HepG2 (cell line): ENCODE measurements at regions not wholly inside any gene's neighbourhood (a gene's known extent, or its start where the extent isn't known, plus 50 kb on each side); places are given as distances from the start of the nearest gene placed in this dataset.
A peak's percentile ranks its signal among the peaks of the same experiment; 100 is the strongest.

Experiments
- CENPX ChIP-seq: sonication (generic); formaldehyde crosslinking; IDR thresholded peaks from 2 replicates; pipeline ENCODE4 v1.9.0; 2021; ENCODE audit warnings: mild to moderate bottlenecking, missing genetic modification reagents, moderate library complexity
- HDAC1 ChIP-seq: sonication (generic); formaldehyde crosslinking; IDR thresholded peaks from 2 replicates; pipeline ENCODE4 v1.5.1; 2020; ENCODE audit warnings: mild to moderate bottlenecking, missing genetic modification reagents
- KDM4B ChIP-seq: sonication (generic); formaldehyde crosslinking; IDR thresholded peaks from 2 replicates; pipeline ENCODE4 v1.4.0; 2020; ENCODE audit warnings: missing genetic modification reagents
- MTA3 ChIP-seq: sonication (generic); formaldehyde crosslinking; IDR thresholded peaks from 2 replicates; pipeline ENCODE4 v1.4.0; 2020; ENCODE audit warnings: missing genetic modification reagents
- REPIN1 ChIP-seq: sonication (generic); formaldehyde crosslinking; IDR thresholded peaks from 2 replicates; pipeline ENCODE4 v1.8.0; 2022; ENCODE audit warnings: missing genetic modification reagents, low read depth, mild to moderate bottlenecking, borderline replicate concordance
- TARDBP ChIP-seq: sonication (generic); formaldehyde crosslinking; IDR thresholded peaks from 2 replicates; pipeline ENCODE4 v1.8.0; 2022; ENCODE audit warnings: mild to moderate bottlenecking, missing genetic modification reagents
- TBL1XR1 ChIP-seq: fragments of 150-350 bp; IDR thresholded peaks from 2 replicates; pipeline ENCODE4 v1.6.1; 2014; ENCODE audit warnings: borderline replicate concordance, low read length; ENCODE audit not compliant: partially characterized antibody
- TEAD3 ChIP-seq: optimal IDR thresholded peaks from 2 replicates; pipeline ENCODE3; 2016; ENCODE audit warnings: borderline replicate concordance
- ZNF224 ChIP-seq: sonication (generic); formaldehyde crosslinking; IDR thresholded peaks from 2 replicates; pipeline ENCODE4 v1.5.0; 2020; ENCODE audit warnings: mild to moderate bottlenecking, missing genetic modification reagents
- ZNF44 ChIP-seq: sonication (generic); formaldehyde crosslinking; IDR thresholded peaks from 2 replicates; pipeline ENCODE4 v1.5.1; 2020; ENCODE audit warnings: mild to moderate bottlenecking, missing genetic modification reagents
- ZNF746 ChIP-seq: sonication (generic); formaldehyde crosslinking; IDR thresholded peaks from 2 replicates; pipeline ENCODE4 v1.8.0; 2022; ENCODE audit warnings: mild to moderate bottlenecking, missing genetic modification reagents
- ZNF761 ChIP-seq: sonication (generic); formaldehyde crosslinking; conservative IDR thresholded peaks from 2 replicates; pipeline ENCODE4 v1.4.0; 2020; ENCODE audit warnings: mild to moderate bottlenecking, missing genetic modification reagents
- TF ChIP-seq, protein P1 (sequence below): sonication (generic); formaldehyde crosslinking; conservative IDR thresholded peaks from 2 replicates; pipeline ENCODE4 v1.4.0; 2020; ENCODE audit warnings: mild to moderate bottlenecking, missing genetic modification reagents, moderate library complexity
- TF ChIP-seq, protein P2 (sequence below): sonication (generic); formaldehyde crosslinking; conservative IDR thresholded peaks from 2 replicates; pipeline ENCODE4 v1.4.0; 2020; ENCODE audit warnings: missing genetic modification reagents
- TF ChIP-seq, protein P3 (sequence below): IDR thresholded peaks from 2 replicates; pipeline ENCODE4 v1.6.1; 2016
- TF ChIP-seq, protein P4 (sequence below): sonication (generic); formaldehyde crosslinking; IDR thresholded peaks from 2 replicates; pipeline ENCODE4 v1.4.0; 2020; ENCODE audit warnings: low read depth, missing genetic modification reagents
- TF ChIP-seq, protein P5 (sequence below): sonication (generic); formaldehyde crosslinking; IDR thresholded peaks from 2 replicates; pipeline ENCODE4 v1.4.0; 2020; ENCODE audit warnings: mild to moderate bottlenecking, missing genetic modification reagents, borderline replicate concordance

DNA sequence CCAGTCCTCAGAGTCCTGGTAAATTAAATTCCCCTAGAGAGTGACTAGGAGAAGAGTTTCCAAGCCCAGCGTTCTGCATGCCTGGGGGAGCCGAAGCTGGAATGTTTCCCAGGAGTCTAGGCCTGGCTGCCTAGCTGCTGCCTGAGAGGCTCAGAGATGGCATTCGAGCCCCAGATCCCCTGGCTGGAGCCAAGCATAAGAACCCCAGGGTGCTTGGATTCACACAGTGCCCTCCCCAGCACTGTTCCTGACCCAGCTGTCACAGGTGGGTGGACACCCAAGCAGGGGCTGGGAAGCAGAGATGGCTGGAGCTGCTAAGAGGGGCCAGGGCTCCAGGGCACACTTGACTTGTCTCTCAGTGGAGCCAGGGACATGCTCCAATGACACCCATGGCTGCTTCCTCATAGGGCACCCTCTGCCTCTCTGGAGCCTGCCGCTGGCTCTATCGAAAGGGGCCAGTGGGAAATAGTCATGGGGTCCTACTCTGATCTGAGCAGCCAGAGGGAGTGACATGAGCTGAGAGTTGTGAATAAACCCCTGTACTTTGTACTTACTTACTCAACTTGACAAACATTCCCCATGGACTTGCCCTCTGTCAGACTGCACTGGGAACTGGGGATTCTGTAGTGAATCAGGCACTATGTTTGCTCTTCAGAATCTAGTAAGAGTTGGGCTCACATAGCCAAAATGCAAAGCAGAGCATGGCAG lies 62.6 kb upstream of the XPA start (continued):
- TF ChIP-seq, protein P1, sequence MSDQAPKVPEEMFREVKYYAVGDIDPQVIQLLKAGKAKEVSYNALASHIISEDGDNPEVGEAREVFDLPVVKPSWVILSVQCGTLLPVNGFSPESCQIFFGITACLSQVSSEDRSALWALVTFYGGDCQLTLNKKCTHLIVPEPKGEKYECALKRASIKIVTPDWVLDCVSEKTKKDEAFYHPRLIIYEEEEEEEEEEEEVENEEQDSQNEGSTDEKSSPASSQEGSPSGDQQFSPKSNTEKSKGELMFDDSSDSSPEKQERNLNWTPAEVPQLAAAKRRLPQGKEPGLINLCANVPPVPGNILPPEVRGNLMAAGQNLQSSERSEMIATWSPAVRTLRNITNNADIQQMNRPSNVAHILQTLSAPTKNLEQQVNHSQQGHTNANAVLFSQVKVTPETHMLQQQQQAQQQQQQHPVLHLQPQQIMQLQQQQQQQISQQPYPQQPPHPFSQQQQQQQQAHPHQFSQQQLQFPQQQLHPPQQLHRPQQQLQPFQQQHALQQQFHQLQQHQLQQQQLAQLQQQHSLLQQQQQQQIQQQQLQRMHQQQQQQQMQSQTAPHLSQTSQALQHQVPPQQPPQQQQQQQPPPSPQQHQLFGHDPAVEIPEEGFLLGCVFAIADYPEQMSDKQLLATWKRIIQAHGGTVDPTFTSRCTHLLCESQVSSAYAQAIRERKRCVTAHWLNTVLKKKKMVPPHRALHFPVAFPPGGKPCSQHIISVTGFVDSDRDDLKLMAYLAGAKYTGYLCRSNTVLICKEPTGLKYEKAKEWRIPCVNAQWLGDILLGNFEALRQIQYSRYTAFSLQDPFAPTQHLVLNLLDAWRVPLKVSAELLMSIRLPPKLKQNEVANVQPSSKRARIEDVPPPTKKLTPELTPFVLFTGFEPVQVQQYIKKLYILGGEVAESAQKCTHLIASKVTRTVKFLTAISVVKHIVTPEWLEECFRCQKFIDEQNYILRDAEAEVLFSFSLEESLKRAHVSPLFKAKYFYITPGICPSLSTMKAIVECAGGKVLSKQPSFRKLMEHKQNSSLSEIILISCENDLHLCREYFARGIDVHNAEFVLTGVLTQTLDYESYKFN (CRISPR knock-in tag), result peak; percentile 89
- no peak for TF ChIP-seq TBL1XR1
- TF ChIP-seq TEAD3, result peak; percentile 78
- no peak for TF ChIP-seq ZNF746 (CRISPR knock-in tag)
- TF ChIP-seq HDAC1, result peak; percentile 26; the same call in 1 of the 2 replicates
- peak; percentile 88 for TF ChIP-seq TARDBP (CRISPR knock-in tag)
- TF ChIP-seq, protein P2, sequence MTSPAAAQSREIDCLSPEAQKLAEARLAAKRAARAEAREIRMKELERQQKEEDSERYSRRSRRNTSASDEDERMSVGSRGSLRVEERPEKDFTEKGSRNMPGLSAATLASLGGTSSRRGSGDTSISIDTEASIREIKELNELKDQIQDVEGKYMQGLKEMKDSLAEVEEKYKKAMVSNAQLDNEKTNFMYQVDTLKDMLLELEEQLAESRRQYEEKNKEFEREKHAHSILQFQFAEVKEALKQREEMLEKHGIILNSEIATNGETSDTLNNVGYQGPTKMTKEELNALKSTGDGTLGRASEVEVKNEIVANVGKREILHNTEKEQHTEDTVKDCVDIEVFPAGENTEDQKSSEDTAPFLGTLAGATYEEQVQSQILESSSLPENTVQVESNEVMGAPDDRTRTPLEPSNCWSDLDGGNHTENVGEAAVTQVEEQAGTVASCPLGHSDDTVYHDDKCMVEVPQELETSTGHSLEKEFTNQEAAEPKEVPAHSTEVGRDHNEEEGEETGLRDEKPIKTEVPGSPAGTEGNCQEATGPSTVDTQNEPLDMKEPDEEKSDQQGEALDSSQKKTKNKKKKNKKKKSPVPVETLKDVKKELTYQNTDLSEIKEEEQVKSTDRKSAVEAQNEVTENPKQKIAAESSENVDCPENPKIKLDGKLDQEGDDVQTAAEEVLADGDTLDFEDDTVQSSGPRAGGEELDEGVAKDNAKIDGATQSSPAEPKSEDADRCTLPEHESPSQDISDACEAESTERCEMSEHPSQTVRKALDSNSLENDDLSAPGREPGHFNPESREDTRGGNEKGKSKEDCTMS (CRISPR knock-in tag), result no peak
- TF ChIP-seq, protein P3, sequence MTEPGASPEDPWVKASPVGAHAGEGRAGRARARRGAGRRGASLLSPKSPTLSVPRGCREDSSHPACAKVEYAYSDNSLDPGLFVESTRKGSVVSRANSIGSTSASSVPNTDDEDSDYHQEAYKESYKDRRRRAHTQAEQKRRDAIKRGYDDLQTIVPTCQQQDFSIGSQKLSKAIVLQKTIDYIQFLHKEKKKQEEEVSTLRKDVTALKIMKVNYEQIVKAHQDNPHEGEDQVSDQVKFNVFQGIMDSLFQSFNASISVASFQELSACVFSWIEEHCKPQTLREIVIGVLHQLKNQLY (CRISPR knock-in tag), result peak; percentile 65; the same call in 1 of the 2 replicates
- TF ChIP-seq MTA3 (CRISPR knock-in tag), result no peak
- TF ChIP-seq, protein P4, sequence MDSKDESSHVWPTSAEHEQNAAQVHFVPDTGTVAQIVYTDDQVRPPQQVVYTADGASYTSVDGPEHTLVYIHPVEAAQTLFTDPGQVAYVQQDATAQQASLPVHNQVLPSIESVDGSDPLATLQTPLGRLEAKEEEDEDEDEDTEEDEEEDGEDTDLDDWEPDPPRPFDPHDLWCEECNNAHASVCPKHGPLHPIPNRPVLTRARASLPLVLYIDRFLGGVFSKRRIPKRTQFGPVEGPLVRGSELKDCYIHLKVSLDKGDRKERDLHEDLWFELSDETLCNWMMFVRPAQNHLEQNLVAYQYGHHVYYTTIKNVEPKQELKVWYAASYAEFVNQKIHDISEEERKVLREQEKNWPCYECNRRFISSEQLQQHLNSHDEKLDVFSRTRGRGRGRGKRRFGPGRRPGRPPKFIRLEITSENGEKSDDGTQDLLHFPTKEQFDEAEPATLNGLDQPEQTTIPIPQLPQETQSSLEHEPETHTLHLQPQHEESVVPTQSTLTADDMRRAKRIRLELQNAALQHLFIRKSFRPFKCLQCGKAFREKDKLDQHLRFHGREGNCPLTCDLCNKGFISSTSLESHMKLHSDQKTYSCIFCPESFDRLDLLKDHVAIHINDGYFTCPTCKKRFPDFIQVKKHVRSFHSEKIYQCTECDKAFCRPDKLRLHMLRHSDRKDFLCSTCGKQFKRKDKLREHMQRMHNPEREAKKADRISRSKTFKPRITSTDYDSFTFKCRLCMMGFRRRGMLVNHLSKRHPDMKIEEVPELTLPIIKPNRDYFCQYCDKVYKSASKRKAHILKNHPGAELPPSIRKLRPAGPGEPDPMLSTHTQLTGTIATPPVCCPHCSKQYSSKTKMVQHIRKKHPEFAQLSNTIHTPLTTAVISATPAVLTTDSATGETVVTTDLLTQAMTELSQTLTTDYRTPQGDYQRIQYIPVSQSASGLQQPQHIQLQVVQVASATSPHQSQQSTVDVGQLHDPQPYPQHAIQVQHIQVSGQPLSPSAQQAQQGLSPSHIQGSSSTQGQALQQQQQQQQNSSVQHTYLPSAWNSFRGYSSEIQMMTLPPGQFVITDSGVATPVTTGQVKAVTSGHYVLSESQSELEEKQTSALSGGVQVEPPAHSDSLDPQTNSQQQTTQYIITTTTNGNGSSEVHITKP, result no peak
- TF ChIP-seq ZNF761, result no peak
- no peak for TF ChIP-seq ZNF44 (CRISPR knock-in tag)
- no peak for TF ChIP-seq CENPX (CRISPR knock-in tag)
- no peak for TF ChIP-seq ZNF224
- TF ChIP-seq KDM4B, result no peak
- TF ChIP-seq, protein P5, sequence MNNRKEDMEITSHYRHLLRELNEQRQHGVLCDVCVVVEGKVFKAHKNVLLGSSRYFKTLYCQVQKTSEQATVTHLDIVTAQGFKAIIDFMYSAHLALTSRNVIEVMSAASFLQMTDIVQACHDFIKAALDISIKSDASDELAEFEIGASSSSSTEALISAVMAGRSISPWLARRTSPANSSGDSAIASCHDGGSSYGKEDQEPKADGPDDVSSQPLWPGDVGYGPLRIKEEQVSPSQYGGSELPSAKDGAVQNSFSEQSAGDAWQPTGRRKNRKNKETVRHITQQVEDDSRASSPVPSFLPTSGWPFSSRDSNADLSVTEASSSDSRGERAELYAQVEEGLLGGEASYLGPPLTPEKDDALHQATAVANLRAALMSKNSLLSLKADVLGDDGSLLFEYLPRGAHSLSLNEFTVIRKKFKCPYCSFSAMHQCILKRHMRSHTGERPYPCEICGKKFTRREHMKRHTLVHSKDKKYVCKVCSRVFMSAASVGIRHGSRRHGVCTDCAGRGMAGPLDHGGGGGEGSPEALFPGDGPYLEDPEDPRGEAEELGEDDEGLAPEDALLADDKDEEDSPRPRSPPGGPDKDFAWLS, result no peak
- TF ChIP-seq REPIN1 (CRISPR knock-in tag), result peak; percentile 64
